ENCODE measurements at regions not wholly inside any gene's neighbourhood (a gene's known extent, or its start where the extent isn't known, plus 50 kb on each side); places are given as distances from the start of the nearest gene placed in this dataset.

DNA sequence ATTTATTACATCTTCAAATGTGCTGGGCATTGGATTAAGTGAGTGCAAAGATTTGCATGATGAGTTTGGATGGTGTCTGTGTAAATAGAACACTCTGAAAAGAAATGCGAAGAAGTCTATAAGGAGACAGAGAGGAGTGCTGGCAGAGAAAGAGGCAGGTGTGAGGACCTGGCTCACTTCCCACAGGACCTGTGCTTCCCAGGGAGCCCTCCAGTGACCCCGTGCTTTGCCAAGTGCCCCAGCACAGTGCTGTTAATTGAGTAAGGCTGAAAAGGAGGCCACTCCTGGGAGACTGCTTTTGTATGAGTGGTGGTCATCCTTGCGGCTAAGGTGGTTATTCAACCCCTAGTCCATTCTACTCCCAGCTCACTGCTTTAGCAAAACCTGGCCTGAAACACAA lies 230.8 kb downstream of the OSR1 start:
- Histone ChIP-seq H3K4me2 (no peak overlapping the region), H3K27me3 (ENCODE audit: insufficient read depth, low read depth) (no peaks in the 10 kb centered on the region)
- TF ChIP-seq, protein P1, sequence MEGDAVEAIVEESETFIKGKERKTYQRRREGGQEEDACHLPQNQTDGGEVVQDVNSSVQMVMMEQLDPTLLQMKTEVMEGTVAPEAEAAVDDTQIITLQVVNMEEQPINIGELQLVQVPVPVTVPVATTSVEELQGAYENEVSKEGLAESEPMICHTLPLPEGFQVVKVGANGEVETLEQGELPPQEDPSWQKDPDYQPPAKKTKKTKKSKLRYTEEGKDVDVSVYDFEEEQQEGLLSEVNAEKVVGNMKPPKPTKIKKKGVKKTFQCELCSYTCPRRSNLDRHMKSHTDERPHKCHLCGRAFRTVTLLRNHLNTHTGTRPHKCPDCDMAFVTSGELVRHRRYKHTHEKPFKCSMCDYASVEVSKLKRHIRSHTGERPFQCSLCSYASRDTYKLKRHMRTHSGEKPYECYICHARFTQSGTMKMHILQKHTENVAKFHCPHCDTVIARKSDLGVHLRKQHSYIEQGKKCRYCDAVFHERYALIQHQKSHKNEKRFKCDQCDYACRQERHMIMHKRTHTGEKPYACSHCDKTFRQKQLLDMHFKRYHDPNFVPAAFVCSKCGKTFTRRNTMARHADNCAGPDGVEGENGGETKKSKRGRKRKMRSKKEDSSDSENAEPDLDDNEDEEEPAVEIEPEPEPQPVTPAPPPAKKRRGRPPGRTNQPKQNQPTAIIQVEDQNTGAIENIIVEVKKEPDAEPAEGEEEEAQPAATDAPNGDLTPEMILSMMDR (conservative IDR thresholded peaks at IDR 0.05; ENCODE audit: low read depth, low read length), result no peak

DNA sequence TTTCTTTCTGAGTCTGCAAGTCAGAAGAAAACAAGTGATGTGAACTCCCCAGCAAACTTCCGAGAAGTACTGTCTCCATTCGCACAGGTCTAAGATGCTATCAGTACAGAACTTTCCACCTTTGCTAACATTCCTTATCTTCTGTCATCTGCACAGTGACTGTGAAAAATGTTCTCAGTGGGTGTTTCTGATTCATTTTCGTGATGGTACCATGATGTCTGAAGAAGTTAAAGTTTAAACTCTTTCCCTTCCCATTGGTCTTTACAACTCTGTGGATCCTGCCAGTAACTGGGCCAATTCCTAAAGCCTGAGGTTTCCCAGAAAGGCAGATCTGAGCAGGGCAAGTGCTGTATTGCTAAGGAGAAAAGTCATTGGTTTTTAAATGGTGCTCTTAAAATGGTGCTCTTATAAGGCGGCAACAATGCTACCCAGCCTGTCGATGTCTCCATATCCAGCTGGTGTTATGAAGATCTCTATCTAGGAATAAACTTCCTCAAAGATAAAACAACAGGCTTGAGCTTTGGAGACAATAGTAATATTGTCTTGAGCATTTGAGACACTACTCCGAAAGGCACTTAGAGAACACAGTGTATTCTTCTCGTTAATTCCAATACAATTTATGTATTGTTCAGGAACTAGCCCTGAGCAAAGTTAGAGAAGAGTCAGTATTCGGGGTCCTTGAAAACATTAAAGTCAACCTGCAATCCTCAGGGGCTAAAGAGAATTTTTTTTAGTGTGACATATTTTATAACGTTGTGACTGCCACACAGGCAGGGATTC lies 232.3 kb downstream of the OSR1 start:
- H3K4me3 ChIP-seq (IDR thresholded peaks at IDR 0.05; ENCODE audit: insufficient read depth, low read depth, low read length), result no peak overlapping the region
- H3K4me2 ChIP-seq, result no peak overlapping the region
- H3K4me1 ChIP-seq (ENCODE audit: low read depth, poor library complexity, severe bottlenecking), result no peaks in the 10 kb centered on the region
- no peak overlapping the region for H2AFZ ChIP-seq (ENCODE audit: low read depth)
- H3K79me2 ChIP-seq (ENCODE audit: insufficient read depth, low read depth), result no peaks in the 10 kb centered on the region
- H3K27me3 ChIP-seq (ENCODE audit: insufficient read depth, low read depth), result no peaks in the 10 kb centered on the region
- TF ChIP-seq, protein P1 (conservative IDR thresholded peaks at IDR 0.05; ENCODE audit: low read depth, low read length), result no peak
- H3K36me3 ChIP-seq (ENCODE audit: insufficient read depth), result no peaks in the 10 kb centered on the region
- H3K27ac ChIP-seq, result no peak overlapping the region
- no peaks in the 10 kb centered on the region for H4K20me1 ChIP-seq (ENCODE audit: insufficient read depth)
- no peak overlapping the region for H3K9ac ChIP-seq

More for the DNA sequence above, 230.8 kb downstream of the OSR1 start:
- Histone ChIP-seq H3K36me3 (ENCODE audit: insufficient read depth) (no peaks in the 10 kb centered on the region), H3K9ac (no peak overlapping the region), H3K79me2 (ENCODE audit: insufficient read depth, low read depth) (no peaks in the 10 kb centered on the region), H3K27ac (no peak overlapping the region), H4K20me1 (ENCODE audit: insufficient read depth) (no peaks in the 10 kb centered on the region), H3K4me3 (IDR thresholded peaks at IDR 0.05; ENCODE audit: insufficient read depth, low read depth, low read length) (no peak overlapping the region), H3K4me1 (ENCODE audit: low read depth, poor library complexity, severe bottlenecking) (no peaks in the 10 kb centered on the region), H2AFZ (ENCODE audit: low read depth) (no peak overlapping the region)

DNA sequence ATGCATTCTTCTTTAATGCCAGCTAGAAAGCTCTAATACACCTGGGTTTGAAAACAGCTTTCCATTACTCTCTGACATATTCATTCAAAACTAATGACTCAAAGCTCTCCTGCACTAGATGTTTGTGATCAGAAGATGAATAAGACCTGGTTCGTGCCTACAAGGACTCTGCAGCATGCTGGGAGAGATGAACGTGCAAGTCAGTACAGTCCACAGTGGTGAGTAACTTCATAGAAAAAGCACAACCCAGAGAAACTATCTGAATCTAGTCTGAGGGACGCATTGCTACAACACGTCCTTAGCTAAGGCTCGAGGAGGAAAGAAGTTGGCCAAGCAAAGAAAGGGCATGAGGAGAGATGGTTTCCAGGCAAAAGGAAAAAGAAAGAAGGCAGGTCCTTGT lies 234.3 kb downstream of the OSR1 start:
- H4K20me1 ChIP-seq (ENCODE audit: insufficient read depth), result no peaks in the 10 kb centered on the region
- no peak overlapping the region for H3K27ac ChIP-seq
- no peaks in the 10 kb centered on the region for H3K36me3 ChIP-seq (ENCODE audit: insufficient read depth)
- no peaks in the 10 kb centered on the region for H3K79me2 ChIP-seq (ENCODE audit: insufficient read depth, low read depth)
- H3K4me2 ChIP-seq, result no peak overlapping the region
- no peak overlapping the region for H2AFZ ChIP-seq (ENCODE audit: low read depth)
- H3K4me3 ChIP-seq (IDR thresholded peaks at IDR 0.05; ENCODE audit: insufficient read depth, low read depth, low read length), result no peak overlapping the region
- TF ChIP-seq, protein P1 (conservative IDR thresholded peaks at IDR 0.05; ENCODE audit: low read depth, low read length), result no peak
- no peaks in the 10 kb centered on the region for H3K4me1 ChIP-seq (ENCODE audit: low read depth, poor library complexity, severe bottlenecking)
- H3K9ac ChIP-seq, result no peak overlapping the region
- H3K27me3 ChIP-seq (ENCODE audit: insufficient read depth, low read depth), result no peaks in the 10 kb centered on the region

DNA sequence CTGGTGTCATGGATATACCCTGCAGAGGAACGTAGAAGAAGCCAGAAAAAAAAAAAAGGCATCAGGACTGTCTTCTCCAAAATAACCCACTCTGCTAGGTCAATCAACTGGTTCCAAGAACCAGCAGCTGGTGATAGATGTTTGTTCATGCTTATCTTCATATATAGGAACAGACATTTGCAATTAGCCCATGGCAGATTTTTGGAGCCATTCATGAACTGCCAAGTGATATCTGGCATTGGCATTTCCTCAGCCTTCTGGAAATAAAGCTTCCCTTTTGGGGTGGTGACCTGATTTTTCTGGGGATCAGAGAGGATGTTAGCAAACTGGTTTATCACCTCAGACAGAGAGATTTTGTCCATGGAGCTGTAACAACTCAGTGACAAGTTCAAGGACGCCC lies 234.9 kb downstream of the OSR1 start:
- Histone ChIP-seq H3K36me3 (ENCODE audit: insufficient read depth) (no peaks in the 10 kb centered on the region), H4K20me1 (ENCODE audit: insufficient read depth) (no peaks in the 10 kb centered on the region), H3K79me2 (ENCODE audit: insufficient read depth, low read depth) (no peaks in the 10 kb centered on the region), H3K9ac (no peak overlapping the region), H3K27me3 (ENCODE audit: insufficient read depth, low read depth) (no peaks in the 10 kb centered on the region), H3K4me1 (ENCODE audit: low read depth, poor library complexity, severe bottlenecking) (no peaks in the 10 kb centered on the region), H3K4me2 (no peak overlapping the region), H3K27ac (no peak overlapping the region), H3K4me3 (IDR thresholded peaks at IDR 0.05; ENCODE audit: insufficient read depth, low read depth, low read length) (no peak overlapping the region), H2AFZ (ENCODE audit: low read depth) (no peak overlapping the region)
- TF ChIP-seq, protein P1 (conservative IDR thresholded peaks at IDR 0.05; ENCODE audit: low read depth, low read length), result no peak
